Fibroblast of the aortic adventitia (primary cell): ENCODE measurements at regions not wholly inside any gene's neighbourhood (a gene's known extent, or its start where the extent isn't known, plus 50 kb on each side); places are given as distances from the start of the nearest gene placed in this dataset.

Experiments
- DNase-seq: peaks from one replicate; pipeline ENCODE4 v3.0.0-alpha.2; 2010; ENCODE audit warnings: low read depth
- H3K4me3 ChIP-seq: 2 replicates; pipeline ENCODE4 v1.5.1; 2011; ENCODE audit warnings: low read depth, mild to moderate bottlenecking, control low read depth, low read length, moderate library complexity
- TF ChIP-seq, protein P1 (sequence below): IDR thresholded peaks from 2 replicates; pipeline ENCODE4 v1.5.1; 2011; ENCODE audit warnings: mild to moderate bottlenecking, low read length, control low read depth, inconsistent platforms; ENCODE audit not compliant: insufficient read depth

DNA sequence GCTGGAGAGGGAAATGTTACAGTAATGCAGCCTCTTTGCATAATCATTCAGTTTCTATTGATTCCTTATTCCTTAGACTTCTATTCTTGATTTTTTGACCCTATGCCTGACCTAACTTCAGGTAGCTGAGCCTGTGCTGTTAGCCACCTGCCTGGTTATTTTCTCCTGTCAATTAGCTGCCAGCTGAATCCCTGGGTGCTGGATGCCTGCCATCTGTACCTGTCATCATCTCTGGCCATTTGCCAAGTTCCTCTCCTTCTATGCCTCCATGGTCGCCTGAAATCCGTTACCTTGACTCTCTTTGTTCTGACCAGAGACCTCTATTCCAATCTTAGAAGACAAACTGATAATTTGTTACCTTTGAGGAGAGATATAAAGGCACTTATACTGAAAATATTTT, 178.3 kb downstream of the CAVIN4 start:
- TF ChIP-seq, protein P1, sequence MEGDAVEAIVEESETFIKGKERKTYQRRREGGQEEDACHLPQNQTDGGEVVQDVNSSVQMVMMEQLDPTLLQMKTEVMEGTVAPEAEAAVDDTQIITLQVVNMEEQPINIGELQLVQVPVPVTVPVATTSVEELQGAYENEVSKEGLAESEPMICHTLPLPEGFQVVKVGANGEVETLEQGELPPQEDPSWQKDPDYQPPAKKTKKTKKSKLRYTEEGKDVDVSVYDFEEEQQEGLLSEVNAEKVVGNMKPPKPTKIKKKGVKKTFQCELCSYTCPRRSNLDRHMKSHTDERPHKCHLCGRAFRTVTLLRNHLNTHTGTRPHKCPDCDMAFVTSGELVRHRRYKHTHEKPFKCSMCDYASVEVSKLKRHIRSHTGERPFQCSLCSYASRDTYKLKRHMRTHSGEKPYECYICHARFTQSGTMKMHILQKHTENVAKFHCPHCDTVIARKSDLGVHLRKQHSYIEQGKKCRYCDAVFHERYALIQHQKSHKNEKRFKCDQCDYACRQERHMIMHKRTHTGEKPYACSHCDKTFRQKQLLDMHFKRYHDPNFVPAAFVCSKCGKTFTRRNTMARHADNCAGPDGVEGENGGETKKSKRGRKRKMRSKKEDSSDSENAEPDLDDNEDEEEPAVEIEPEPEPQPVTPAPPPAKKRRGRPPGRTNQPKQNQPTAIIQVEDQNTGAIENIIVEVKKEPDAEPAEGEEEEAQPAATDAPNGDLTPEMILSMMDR, result no peak
- no peak for DNase-seq
- H3K4me3 ChIP-seq, result no peak overlapping the region

DNA sequence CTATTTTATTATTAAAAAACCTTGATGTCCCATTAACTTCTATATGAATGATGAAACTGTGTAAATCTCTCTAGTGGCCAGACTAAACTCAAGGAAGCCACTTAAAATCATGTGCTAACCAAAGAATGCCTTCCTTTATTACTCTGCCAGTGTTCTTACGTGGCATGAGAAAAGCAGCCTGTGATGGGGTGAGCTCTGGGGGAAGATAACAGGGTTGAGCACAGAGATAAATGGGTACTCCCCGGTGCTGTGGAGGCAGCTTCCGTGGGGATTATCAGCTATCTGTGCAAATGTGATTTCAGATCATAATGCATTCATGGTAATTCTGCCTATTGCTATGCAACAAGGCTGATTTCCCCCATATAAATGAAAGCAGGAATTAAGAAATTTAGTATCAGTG, 181.3 kb downstream of the CAVIN4 start:
- H3K4me3 ChIP-seq, result no peak overlapping the region
- no peak for DNase-seq
- TF ChIP-seq, protein P1, result no peak

DNA sequence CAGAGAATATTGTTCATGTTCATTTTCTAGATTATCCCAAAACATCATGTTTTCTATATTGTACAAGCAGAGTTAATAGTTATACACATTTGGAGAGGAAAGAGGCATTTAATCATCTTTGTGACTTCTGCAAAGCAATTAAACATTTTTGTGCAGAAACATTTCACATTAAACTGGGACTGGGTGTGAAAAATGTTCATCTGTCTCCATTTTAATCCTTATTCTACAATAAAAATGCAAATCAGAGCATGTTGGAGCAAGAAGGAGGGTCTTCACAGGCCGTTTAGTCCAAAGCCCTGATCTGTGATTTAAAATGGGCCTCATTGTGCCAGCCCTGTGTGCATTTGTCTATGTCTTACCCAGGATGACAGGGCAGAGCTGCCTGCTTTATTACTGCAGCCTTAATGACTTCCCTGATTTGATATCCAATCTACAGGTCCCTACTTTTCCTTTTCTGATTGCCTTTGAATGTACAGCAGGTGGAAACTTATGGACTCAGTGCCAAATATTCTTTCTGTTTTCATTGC, 183.5 kb downstream of the CAVIN4 start:
- no peak overlapping the region for H3K4me3 ChIP-seq
- TF ChIP-seq, protein P1, result no peak
- DNase-seq, result no peak

DNA sequence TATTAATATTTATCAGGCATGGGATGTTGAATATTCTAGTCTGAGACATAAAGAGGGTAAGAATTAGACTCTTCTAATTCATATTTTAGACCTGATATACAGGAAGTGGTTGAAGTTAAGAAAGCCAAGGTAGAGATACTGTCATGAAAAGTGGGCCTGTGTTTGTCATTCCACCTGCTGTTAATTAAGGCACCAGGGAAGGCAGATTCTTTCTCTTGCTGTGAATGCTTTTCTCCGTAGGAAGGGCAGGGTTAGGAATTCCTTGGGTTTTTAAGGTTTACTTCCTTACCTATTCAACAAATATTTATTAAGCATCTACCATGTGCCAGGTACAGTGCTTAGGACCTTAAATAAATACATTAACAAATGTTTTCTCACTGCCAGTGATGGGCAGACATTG, 196.4 kb downstream of the CAVIN4 start:
- DNase-seq, result no peak
- TF ChIP-seq, protein P1, result no peak

DNA sequence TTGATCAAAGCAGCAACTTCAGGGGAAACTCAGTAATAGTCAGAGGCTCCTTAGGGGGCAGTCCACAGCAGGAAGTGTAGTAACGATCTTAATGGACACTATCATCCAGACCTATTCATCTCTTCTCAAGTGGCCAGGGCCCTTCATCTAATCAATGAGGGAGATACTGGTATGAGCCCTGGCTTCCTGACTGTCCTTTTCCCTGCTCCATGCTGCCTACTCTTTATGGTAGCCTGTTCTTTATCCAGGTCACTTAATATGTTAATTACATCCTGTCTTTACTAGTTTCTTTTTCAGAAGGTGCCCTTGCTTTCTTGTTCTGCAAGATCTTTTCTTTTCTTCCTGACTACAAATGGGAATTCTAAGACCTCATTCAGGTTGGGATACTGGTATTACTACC, 197.1 kb downstream of the CAVIN4 start:
- DNase-seq, result no peak
- H3K4me3 ChIP-seq, result no peak overlapping the region
- TF ChIP-seq, protein P1, result no peak

More for the DNA sequence above, 196.4 kb downstream of the CAVIN4 start:
- H3K4me3 ChIP-seq, result no peak overlapping the region

DNA sequence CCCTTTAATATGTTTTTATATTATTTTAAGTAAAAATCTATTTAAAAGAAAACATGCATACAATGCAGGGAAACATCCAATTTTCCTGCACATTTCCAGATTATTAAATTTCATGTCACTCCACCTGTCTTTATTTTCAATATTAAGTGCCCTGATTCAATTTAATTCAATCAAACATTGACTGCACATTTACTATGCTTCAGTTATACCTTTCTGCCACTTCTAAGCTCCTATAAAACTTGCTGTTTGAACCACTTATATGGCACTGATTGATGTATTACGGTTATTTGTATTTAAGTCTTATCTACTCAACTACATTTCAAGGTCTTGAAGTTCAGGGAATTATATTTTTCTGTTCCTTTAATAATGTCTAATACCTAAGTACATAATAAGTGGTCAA, 198.0 kb downstream of the CAVIN4 start:
- no peak for DNase-seq
- TF ChIP-seq, protein P1, result no peak
- H3K4me3 ChIP-seq, result no peak overlapping the region

DNA sequence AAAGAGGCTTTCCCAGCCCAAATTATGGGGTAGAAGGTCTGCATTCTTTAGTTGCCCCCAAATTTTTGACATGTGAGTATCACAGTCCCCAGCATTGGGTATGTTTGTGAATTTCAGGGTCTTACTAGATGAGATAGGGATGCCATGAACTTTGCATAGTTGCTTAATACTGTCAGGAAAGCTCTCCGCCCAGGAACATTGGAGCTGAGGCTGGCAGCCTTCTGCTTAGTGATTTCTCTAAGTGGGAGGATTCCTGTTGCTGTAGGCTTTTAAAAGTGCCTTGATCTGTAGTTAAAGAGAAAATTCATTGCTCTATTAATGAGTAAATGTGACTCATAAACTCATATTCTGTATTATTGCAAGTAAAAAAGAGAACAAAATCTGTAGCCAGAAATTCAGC, 206.9 kb downstream of the CAVIN4 start:
- DNase-seq, result no peak
- H3K4me3 ChIP-seq, result no peak overlapping the region
- TF ChIP-seq, protein P1, result no peak
